Inferior parietal cortex (tissue), 1 donor: ENCODE measurements at regions not wholly inside any gene's neighbourhood (a gene's known extent, or its start where the extent isn't known, plus 50 kb on each side); places are given as distances from the start of the nearest gene placed in this dataset.

Experiments
- DNase-seq: peaks from one replicate; pipeline ENCODE4 v3.0.0-alpha.2; 2016; ENCODE audit errors: extremely low spot score

GRCh38 chr5:42338136-42338535 is 85.1 kb upstream of the GHR start:
- no peak for DNase-seq

- no peak for DNase-seq
Measured at GRCh38 chr5:42349163-42349562, 74.1 kb upstream of the GHR start.

- no peak for DNase-seq
Measured at GRCh38 chr5:42351956-42352355, 71.3 kb upstream of the GHR start.

GRCh38 chr5:42360056-42360455 is 63.2 kb upstream of the GHR start:
- no peak for DNase-seq

- no peak for DNase-seq
Measured at GRCh38 chr5:42360616-42361314, 62.5 kb upstream of the GHR start.

- no peak for DNase-seq
Measured at GRCh38 chr5:42361315-42361688, 61.9 kb upstream of the GHR start.

- DNase-seq, result no peak
Measured at GRCh38 chr5:42366051-42366450, 57.2 kb upstream of the GHR start.
